Activated CD8-positive, alpha-beta memory T cell treated with anti-CD3 and anti-CD28 coated beads for 48 hours (primary cell): ENCODE measurements at regions not wholly inside any gene's neighbourhood (a gene's known extent, or its start where the extent isn't known, plus 50 kb on each side); places are given as distances from the start of the nearest gene placed in this dataset.
"Not testable (repeated sequence)": the region's sequence is repeated elsewhere in the genome, so short reads cannot be mapped to it uniquely, and the experiment has no call there.

Source experiments
- DNase-seq, 3 experiments: peaks; one replicate each; pipeline ENCODE4 v3.0.0-alpha.2; 2020; ENCODE audit warnings: low read depth in 2 of 3, low spot score in 2 of 3

DNA sequence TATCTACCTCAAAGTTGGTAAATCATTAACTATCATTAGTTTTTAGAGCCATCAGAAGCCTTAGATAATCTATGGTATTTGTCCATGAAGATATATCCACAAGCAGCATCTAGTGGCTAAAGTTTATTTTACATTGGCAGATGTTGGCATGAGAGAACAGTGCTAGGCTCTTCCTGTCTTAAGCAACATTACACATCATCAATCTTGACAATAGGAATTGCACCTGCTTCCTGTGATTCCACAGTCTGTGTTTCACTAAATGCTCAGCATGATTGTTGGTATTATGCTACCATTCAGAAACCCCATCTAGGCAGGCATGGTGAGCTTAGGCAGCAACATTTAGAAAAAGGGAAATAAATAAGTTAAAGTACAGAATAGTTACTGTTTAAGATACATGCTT is 246.6 kb downstream of the SLCO4C1 start:
- no peak for DNase-seq

DNA sequence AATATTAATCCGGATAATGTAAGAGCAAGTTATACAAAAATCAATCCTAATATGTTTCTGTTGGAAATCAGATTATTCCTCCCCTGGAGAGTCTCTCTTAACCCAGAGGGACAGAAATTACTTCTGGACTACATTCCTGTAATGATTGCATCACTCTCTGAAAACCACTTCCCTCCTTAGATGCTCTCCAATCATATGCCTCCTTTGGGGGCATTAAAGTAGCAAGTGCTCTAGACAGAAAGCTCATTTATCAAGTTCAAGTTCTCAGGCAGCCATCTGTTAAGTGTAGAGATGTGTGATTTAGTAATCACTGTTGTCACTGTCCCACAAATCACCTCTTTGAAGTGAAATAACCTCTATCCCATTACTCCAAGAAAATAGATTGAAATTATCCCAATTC is 247.1 kb downstream of the SLCO4C1 start:
- no peak for DNase-seq

DNA sequence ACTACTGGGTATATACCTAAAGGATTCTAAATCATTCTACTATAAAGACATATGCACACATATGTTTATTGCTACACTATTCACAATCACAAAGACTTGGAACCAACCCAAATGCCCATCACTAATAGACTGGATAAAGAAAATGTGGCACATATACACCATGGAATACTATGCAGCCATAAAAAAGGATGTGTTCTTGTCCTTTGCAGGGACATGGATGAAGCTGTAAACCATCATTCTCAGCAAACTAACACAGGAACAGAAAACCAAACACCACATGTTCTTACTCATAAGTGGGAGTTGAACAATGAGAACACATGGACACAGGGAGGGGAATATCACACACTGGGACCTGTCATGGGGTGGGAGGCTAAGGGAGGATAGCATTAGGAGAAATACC is 249.0 kb downstream of the SLCO4C1 start:
- not testable (repeated sequence) for DNase-seq

DNA sequence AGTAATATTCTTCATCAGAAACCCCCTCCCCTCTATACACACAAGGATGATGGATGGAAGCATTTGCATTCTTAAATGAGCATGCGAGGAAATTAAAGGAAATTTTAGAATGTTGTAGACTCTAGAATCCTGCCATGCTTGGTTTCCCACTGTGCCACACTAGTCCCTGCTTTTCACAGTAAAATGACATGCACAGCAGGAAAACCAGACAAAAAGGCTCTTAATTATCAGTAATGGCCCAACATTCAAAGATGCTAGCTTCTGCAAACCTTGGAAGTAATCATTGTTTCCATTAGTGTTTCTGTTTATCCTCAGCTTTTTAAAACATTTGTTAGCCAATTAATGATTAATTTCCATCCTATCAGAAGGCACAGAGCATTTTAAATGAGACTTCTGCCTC is 255.8 kb downstream of the SLCO4C1 start:
- no peak for DNase-seq

DNA sequence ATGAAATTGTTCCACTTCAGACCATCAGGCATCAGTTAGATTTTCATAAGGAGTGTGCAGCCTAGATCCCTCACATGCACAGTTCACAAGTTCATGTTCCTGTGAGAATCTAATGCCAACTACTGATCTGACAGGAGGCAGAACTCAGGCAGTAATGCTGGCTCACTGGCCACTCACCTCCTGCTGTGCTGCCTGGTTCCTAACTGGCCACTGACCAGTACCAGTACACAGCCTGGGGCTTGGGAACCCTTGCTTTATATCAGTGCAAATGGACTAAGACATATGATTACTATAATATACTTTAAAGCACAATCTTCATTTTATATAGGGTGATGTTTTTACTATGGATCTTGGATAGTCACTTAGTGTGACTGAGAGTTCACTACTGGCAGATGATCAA is 259.2 kb downstream of the SLCO4C1 start:
- no peak for DNase-seq

DNA sequence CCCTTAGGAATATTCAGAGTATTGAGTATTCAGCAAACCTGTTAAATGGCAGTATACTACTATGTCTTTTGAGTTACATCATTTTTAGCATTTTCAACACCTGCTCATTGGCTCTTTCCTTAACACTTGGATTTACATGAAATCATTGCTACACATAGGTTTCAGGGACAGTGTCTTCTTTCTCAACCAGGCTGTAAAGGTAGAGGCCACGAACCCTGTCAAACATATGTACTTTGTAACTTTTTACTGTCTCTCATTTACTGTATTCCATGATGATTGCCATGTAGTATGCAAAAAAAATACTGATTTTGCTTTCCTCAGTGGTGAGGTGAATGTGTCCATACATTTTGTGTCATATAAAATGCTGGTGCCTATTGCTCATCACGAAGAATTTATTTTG is 264.4 kb downstream of the SLCO4C1 start:
- no peak for DNase-seq

DNA sequence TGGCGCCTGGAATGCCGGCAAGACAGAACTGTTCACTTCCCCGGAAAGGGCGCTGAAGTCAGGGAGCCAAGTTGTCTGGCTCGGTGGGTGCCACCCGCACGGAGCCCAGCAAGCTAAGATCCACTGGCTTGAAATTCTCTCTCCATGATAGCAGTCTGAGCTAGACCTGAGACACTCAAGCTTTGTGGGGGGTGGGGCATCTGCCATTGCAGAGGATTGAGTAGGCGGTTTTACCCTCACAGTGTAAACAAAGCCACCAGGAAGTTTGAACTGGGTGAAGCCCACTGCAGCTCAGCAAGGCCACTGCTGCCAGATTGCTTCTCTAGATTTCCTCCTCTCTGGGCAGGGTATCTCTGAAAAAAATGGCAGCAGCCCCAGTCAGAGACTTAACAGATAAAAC is 277.4 kb downstream of the SLCO4C1 start:
- DNase-seq, result no peak

DNA sequence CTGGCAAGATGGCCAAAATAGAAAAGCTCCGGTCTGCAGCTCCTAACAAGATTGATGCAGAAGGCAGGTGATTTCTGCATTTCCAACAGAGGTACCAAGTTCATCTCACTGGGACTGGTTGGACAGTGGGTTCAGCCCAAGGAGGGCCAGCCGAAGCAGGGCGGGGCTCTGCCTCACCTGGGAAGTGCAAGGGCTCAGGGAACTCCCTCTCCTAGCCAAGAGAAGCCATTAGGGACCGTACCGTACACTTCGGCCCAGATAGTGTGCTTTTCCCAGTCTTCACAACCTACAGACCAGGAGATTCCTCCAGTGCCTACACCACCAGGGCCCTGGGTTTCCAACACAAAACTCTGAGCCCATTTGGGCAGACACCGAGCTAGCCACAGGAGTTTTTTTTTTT is 277.8 kb downstream of the SLCO4C1 start:
- DNase-seq, result no peak

DNA sequence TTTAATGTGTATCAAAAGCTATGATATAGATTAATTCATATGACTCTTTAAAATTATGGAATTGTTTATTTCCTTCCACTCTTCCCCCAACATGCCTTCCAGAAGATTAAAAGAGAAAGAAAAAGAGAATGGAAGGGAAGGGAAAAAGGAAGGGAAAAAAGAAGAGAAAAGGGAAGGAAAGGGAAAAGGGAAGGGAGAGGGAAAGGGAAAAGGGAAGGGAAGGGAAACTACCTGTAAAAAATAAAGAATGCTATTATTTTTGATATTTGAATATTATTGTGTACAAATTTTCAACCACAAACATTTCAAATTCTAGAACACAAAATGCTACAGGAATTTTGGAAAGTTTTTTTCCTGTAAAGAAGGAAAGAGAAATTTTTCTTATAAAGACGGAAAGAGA is 281.7 kb downstream of the SLCO4C1 start:
- no peak for DNase-seq

DNA sequence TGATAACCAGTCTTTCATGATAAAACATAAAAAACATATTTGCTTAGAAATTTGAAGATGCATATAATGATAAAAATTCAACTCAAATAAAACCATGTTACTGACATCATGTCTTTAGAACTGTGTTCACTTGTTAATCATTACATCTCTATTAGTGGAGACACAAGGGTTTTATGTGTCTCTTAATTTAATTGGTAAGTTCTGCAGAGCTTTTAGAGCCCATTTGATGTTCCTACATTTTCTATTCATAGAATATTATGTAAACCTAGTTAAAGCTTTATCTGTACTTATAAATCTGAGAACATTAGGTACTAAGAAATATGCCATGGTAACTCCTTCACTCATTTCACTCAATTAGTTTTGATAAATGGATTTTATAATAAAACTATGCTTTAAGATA is 285.4 kb downstream of the SLCO4C1 start:
- DNase-seq, result no peak

DNA sequence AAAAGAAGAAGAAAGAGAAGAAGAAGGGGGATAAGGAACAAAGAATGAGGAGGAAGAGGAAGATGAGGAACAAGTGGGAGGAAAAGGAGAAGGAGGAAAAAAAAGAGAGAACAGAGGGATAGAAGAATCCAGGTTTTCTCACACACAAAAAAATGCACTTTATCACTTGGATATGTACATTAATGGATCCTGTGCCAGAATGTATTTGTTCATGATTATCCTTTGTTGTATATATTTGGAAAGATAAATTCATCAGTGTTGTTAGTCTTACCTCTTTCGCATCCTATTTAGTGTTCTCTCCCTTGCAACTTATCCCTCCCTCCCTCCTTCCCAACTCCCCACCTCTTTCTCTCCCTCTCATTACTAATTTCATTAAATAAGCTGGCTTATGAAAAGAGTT is 298.8 kb downstream of the SLCO4C1 start:
- no peak for DNase-seq

DNA sequence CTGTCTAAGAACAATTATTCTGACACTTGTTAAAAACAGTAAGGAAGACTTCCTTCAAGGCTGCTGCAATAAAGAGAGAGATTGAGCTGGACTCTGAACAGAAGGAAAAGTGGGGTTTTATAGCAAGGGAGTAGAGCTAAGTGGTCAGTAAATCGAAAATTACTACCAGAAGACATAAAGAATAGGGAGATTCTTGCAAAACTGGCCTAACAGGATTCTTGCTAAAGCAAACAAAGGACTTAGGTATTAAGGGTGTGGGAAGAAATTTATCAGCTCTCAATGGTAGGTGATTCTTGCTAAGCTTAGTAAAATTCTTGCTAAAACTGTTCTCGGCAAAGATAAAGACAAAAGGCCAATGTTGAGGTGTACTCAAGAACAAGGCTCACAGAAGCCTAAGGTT is 300.5 kb downstream of the SLCO4C1 start:
- no peak for DNase-seq

DNA sequence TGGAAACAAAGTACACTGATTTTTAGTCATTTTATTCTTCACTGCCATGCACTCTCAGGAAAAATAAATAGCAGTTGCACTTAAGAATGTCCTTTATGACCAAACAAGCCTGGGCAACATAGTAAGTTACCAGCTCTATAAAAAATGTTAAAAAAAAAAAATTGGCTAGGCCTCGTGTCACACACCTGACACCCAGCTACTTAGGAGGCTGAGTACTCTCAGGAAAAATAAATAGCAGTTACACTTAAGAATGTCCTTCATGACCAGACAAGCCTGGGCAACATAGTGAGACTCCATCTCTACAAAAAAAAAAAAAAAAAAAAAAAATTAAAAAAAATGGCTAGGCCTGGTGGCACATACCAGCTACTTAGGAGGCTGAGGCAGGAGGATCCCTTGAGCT is 304.6 kb downstream of the SLCO4C1 start:
- no peak for DNase-seq

DNA sequence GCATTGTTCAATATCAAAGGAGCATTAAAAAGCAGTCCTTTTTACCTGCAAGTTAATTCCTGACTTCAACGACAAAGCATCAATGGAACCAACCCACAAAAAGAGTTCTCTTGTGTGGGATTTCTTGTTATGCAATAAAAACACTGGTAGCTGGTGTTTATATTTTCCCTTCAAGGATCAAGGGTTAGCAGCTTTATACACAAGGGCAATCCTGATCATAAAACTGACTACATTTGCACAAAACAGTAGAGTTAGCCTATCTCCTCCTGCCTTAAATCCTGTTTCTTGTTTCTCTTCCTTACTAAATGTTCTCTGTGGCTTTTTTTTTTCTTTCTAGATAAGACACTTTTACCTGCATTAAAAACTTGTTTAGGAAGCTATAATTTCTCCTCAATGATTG is 306.4 kb downstream of the SLCO4C1 start:
- no peak for DNase-seq

DNA sequence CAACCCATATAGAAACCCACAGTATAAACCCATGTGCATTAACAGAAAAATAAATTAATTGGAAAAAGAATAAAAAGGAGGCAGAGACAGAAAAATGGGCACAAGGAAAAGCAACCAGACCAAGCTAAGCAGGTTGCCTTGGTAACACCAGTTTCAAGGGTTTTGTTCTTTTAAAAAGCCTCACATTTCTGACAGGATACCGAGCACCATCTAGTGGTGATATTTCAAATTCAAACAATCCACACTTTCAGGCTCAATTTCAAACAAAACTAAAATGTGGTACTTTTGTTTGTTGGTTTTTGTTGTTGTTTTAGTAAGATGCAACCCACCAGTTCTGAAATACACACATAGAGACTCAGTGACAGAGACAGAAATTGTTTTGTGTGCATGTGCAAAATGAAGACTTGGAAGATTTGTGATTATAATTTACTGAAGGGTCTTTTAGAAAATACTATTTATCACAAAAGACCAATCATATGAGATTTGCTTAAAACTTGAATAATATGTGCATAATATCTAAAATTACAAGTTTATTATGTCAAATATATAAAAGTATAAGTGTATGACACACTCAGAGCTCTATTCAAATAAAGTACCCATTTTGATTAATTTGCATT is 318.2 kb downstream of the SLCO4C1 start:
- DNase-seq, result no peak

DNA sequence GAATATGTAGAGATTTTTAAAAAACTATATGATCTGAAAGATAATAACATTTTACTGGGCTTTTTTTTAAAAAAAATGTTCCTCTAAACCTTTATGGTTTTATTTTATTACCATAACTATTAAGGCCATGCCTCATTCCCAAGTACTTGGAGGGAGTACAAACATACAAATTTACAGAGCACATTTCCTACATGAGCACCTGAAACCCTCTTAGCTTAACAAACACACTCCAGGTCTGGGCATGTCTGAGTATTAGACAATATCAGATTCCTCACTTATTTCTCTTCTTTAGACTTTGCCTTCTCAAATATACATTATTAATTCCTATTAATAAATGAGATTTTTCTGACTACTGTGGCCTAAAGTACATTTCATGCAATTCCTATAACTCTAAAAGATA is 319.2 kb downstream of the SLCO4C1 start:
- no peak for DNase-seq

DNA sequence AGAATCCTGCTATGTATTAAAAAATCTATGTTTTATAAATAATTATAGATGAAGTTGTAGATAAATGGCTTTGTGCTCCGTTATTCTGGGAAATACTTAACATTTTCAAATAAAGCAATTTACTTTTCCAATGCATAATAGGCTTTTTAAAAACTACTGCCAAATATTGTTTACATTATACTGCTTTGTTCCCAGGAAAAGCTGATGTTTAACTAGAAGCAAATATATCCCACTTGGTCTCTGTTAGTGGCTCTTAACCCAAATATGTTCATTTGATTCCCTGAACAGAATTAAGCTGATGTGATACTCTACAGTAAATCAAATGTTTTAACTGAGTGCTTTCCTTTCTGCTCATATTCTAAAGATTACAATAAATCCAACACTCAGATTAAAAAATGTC is 326.3 kb downstream of the SLCO4C1 start:
- no peak for DNase-seq

DNA sequence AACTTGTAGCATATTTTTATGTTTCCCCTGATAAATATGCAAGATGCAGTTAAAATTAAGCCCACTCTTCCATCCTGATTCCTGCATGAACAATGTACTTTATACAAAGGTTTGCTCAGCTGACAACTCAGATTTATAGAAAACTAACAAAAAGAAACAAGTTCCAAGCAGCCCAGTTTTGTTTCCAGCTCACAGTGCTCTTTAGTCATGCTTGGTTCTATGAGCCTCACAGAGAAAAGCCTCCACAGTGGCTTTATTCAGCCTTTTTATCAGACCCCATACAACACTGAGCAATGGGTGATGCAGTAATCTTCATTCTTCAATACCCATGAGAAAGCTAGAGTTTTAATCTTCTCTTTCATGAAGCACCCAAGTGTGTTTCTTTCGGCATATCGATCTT is 329.6 kb downstream of the SLCO4C1 start:
- DNase-seq, result no peak

DNA sequence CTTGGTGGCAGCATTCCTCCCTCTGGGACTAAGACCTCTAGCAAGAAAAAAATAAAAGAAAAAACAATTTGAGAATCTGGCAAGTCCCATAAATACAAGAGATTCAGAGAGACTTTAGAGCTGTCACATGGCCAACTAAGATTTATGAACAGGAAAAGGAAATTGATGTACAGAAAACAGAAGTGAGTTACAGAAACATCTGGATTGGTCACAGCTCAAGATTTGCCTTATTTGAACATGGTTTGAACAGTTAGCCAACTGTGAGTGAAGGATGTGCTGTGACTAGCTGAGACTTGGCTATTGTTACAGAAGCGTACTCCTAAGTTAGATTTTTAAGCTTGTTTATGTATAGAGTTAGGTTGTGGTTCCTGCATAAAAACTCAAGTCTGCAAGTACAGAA is 340.2 kb downstream of the SLCO4C1 start:
- DNase-seq, result no peak

DNA sequence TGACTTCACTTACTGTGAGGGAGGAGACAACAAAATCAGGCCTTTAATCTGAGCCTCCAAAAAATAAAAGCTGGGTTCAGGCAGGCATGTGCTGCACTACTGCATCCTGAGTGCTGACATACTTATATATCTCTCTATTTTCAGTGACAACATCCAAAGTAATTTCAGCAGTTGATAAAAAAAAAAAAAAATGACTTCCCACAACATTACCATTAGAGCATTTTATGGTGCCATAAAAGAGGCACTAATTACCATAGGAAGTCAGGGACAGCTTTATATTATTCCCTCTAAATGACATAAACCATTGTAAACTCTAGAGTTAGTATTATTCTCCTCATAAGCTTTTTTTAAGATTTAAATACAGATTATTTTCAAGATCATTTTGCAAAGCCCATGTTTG is 346.1 kb downstream of the SLCO4C1 start:
- no peak for DNase-seq

DNA sequence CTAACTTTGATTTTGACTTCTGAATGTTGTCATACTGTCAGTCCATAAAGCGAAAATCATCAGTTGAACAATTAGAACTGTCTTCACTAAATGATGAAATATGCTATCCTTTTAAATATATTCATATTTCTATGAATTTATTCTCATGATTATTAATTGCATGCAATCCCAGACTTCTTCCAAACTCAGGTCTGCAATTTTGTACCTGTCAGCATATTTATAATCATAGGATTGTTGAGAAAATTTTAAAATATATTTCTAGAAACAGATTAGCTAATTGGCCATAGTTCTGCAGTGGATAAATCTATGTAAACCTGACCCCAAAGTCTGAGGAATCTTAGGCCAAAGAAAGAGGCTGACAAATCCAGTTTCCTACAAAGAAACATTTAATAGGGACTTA is 347.5 kb downstream of the SLCO4C1 start:
- DNase-seq, result no peak

DNA sequence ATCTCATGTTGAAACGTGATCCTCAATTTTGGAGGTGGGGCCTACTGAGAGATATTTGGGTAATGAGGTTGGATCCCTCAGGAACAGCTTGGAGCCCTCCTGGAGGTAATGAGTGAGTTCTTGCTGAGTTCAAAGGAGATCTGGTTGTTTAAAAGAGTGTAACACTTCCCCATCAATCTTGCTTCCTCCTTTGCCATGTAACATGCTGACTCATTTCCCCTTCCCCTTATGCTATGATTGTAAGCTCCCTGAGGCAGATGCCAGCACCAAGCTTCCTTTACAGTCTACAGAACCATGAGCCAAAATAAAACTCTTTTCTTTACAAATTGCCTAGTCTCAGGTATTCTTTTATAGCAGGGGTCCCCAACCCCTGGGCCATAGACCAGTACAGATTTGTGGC is 352.3 kb downstream of the SLCO4C1 start:
- no peak for DNase-seq

DNA sequence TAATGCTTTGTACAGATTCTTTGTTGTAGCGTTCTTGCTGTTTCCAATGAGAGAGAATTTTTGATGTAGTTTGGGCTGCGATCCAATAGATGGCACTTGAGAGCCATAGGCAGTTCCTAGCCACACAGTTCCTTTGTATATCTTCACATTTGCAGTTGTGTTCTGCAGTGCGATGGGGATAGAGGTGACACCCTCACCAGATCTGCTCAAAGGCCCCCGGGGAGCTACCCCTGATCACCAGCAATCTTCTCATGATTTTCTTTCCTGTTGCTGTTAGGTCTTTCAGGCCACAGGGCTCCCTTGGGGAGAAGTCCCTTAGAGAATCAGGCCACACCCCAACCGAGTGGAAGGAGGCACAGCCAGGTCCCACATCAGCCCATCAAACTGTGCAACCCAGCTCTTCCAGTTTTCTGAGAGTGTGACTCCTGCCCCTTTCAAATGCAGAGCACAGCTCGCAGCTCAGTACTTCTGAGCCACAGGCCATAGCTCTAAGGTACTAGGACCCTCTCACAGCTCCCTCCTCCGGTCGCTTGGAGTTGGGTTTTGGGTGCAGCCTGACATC is 353.7 kb downstream of the SLCO4C1 start:
- no peak for DNase-seq

DNA sequence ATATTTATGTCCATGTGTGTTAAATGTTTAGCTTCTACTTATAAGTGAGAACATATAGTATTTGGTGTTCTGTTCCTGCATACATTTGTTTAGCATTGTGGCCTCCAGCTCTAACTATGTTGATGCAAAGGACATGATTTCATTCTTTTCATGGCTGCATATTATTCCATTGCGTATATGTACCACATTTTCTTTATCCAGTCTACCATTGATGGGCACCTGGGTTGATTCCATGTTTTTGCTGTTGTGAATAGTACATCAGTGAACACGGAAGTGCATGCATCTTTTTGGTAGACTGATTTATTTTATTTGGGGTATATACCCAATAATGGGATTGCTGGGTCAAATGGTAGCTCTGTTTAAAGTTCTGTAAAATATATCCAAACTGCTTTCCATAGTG is 359.0 kb downstream of the SLCO4C1 start:
- DNase-seq, result no peak
